AG09319 (cell line): ENCODE measurements at regions not wholly inside any gene's neighbourhood (a gene's known extent, or its start where the extent isn't known, plus 50 kb on each side); places are given as distances from the start of the nearest gene placed in this dataset.

Experiments used
- DNase-seq: peaks from one replicate; pipeline ENCODE4 v3.0.0-alpha.2; 2010; ENCODE audit warnings: low read depth; ENCODE audit errors: extremely low read depth
- CTCF ChIP-seq: IDR thresholded peaks from 2 replicates; pipeline ENCODE4 v1.5.1; 2011; ENCODE audit warnings: low read depth, mild to moderate bottlenecking, inconsistent platforms, low read length, moderate library complexity

GRCh38 chr2:221112744-221113143 is 459.4 kb downstream of the EPHA4 start:
- no peak for DNase-seq
- no peak for TF ChIP-seq CTCF

GRCh38 chr2:221115944-221116343 is 456.2 kb downstream of the EPHA4 start:
- DNase-seq, result no peak
- no peak for TF ChIP-seq CTCF

- TF ChIP-seq CTCF, result no peak
- DNase-seq, result no peak
Measured at GRCh38 chr2:221120643-221121042, 451.5 kb downstream of the EPHA4 start.

- DNase-seq, result no peak
- TF ChIP-seq CTCF, result no peak
Measured at GRCh38 chr2:221123396-221123795, 448.7 kb downstream of the EPHA4 start.

GRCh38 chr2:221124532-221125240 is 447.4 kb downstream of the EPHA4 start:
- TF ChIP-seq CTCF, result no peak
- DNase-seq, result no peak

GRCh38 chr2:221125691-221126090 is 446.4 kb downstream of the EPHA4 start:
- TF ChIP-seq CTCF, result no peak
- no peak for DNase-seq

GRCh38 chr2:221129657-221130056 is 442.4 kb downstream of the EPHA4 start:
- TF ChIP-seq CTCF, result no peak
- DNase-seq, result no peak
